ENCODE measurements at regions not wholly inside any gene's neighbourhood (a gene's known extent, or its start where the extent isn't known, plus 50 kb on each side); places are given as distances from the start of the nearest gene placed in this dataset.
"Not testable (repeated sequence)": the region's sequence is repeated elsewhere in the genome, so short reads cannot be mapped to it uniquely, and the experiment has no call there.

DNA sequence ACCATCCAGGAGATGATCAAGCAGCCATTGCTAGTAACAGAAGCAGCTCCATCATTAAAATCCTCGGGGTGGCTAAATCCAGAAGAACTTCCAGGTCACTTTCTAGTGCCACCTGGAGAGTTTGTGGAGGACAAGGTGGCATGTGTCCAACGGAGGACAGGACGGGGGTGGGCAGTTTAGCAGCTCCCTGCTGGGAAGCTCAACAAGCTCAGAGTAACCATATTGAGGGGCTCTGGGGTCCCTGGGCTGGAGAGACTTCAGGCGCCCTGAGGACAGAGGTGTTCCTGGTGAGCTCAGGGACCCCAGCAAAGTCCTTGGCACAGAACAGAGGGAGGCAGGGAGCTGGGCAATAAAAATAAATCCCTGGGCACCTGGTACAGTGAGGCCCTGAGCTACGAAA is 140.0 kb upstream of the FHL2 start:
- DNase-seq (ENCODE audit: low spot score): no peak

DNA sequence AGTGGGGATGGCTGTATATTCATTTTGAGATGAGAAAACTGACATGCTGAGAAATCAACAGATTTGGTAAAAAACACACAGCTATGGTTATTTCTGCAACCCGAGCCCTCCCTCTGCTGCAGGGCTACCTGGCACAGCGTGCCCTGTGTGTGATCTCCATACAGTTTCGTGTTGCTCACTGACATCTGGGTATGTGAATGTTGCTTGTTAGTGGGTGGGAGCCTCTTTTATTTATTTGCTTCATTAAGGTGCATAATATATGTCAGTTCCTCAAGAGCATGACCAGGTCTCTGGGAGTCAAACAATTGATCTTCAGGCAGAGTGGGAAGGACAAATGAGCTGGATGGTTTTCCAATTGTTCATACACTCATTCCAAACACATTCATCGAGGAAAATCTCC is 139.1 kb upstream of the FHL2 start:
- DNase-seq (ENCODE audit: low spot score): no peak

DNA sequence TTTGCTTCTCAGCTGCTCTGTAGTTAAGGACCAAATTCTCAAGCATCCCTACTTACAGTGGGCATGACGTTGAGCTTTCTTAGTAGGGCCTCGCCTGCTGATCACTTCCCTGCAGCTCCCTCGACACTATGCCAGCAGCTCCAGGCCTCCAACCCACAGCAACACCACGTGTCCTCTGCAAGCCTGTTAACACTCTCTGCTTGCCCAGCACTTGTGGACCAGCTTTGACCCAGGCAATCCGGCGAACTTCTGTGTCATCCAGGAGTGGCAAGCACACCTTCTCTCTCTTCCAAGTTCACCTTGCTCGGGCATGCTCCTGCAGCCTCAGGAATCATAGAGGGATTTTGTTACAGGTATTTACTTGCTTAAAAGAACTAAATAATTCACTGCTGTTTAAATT is 138.6 kb upstream of the FHL2 start:
- no peak for DNase-seq (ENCODE audit: low spot score)

DNA sequence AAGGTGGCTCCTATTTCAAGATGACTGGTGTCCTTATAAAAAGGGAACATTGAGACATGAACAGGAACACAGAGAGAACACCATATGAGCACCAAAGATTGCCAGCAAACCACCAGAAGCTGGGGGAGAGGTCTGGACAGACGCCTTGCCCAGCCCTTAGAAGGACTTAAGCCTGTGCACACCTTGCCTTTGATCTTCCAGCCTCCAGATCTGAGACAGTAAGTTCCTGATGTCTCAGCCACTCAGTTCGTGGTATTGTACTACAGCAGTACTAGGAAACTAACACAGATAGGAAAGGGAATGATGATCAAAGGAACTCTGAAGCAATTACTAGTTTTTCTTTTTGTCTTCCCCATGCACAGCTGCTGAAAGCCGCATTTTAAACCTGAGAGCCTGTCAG is 137.3 kb upstream of the FHL2 start:
- DNase-seq (ENCODE audit: low spot score): no peak

DNA sequence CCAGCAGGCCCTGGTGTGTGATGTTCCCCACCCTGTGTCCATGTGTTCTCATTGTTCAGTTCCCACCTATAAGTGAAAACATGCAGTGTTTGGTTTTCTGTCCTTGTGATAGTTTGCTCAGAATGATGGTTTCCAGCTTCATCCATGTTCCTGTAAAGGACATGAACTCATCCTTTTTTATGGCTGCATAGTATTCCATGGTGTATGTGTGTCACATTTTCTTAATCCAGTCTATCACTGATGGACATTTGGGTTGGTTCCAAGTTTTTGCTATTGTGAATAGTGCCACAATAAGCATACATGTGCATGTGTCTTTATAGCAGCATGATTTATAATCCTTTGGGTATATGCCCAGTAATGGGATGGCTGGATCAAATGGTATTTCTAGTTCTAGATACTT is 130.4 kb upstream of the FHL2 start:
- DNase-seq (ENCODE audit: low spot score): not testable (repeated sequence)

DNA sequence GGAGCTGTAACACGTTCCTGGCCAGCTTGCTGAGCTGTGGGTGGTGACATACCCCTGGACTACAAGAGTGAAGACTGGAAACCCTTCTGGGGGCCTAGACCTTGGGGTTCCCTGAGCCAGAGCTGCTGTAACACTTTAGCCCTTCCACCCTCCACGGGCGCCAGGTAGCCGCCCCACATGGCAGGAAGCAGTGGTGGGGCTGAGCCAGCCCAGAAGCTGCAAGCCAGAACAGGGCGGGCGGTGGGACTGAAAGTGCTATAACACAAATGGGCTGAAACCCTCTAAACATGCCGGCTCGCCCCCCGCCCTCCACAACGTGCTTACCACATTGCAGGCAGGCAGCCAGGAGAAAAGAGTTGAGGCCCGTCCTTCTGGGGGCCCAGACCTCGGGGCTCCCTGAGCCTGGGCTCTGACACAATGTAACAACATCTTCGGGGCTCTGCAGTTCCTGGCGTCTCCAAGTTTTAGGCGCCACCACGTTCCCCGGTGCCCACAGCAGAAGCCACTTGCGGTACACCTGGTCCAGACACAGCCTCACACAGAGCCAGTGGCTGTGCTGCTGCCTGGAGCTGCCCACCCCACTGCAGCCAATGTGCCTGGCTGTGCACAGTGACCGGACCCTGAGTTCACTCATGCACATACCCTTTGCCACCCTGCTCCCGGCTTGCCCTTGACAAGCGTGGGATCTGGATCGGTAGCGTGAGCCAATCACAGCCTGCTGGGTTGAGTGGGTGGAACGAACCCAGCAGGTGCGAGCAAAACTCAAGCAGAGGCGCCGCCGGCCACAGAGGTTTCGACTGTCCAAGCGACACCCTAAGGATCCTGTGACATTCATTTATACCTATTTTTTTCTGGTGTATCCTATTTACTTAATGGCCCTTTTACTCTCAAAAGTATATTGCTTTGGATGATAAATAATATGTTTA is 127.4 kb upstream of the FHL2 start:
- no peak for DNase-seq (ENCODE audit: low spot score)

DNA sequence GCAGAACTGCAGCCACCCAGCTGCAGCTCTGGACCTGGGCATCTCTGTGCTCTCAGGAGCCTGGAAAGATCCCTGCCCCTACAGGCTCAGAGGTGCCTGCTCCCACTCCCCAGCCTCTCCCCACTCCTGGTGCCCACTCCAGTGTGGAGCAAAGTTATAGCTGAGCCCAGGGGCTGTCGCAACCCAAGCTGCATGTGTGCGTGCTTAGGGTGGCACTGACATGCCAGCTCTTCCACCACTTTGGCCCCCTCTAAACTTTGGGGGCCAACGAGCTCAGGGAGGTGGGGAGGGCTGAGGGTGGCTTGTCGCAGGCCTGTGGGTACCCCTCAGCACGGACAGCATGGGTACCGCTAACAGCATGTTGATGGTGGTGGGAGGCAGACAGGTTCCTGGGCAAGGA is 126.3 kb upstream of the FHL2 start:
- DNase-seq (ENCODE audit: low spot score): no peak

DNA sequence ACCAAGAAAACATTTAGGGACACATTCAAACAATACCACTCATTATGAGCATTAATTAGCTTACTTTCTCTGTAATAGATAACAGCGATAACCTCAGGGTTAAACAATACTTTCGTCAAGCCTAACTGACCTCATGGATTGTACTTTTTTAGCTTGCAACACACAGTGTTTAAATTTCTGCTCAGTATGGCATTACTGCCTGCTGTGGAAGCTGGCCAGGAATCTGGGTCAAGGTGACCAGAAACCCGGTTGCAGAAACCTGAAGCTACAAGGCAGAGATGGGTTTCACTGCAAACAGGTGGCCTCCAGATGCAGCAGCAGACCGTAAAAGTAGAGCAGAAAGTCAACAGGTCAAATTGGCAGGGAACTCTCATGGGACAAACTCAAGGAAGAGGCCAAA is 123.8 kb upstream of the FHL2 start:
- no peak for DNase-seq (ENCODE audit: low spot score)

DNA sequence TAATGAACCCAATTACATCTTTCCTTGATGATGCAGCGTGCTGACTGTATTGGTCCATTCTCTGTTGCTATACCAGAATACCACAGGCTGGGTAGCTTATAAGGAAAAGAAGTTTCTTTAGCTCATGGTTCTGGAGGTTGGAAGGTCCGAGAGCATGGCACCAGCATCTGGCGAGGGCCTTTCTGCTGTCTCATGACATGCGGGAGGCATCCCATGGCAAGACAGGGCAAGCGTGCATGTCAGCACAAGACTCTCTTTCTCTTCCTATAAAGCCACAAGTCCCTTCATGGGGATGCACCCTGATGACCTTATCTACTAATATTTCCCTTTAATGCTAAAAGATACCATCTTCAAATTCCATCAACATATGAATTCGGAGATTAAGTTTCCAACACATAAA is 122.8 kb upstream of the FHL2 start:
- DNase-seq (ENCODE audit: low spot score): no peak

DNA sequence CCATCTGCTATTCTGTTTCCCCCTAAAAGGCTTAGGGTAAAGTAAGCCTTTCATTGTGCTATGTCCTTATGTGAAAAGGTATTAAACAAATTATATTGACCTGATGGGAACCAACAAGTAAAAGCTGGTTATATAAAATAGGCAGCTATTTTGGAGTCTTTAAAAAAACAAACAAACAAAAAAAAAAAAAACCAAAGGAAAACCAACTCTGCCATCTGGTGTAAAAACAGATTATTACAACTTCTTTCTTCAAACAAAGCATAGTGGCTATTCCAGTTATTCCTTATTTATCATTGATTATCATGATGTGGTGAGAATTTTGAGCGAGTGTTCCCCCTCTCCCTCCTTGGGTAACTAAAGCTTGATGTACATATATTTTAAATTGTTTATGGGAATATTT is 122.3 kb upstream of the FHL2 start:
- DNase-seq (ENCODE audit: low spot score): peak; percentile 38

DNA sequence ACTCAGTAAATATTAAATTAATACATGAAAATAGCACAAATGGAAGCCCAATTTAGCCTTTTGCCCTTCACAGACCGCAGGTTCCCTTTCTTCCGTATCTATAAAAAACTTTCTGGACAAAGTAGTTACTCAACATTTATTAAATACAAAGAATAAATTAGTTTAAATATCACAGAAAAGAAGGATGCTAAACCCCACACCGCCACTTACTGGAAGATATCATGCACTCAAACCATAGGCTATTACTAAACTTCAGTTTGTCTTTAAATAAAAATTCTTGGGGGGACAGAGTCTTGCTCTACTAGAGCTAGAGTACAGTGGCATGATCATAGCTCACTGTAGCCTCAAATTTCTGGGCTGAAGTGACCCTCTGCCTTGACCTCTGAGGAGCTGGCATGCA is 120.7 kb upstream of the FHL2 start:
- DNase-seq (ENCODE audit: low spot score): no peak

DNA sequence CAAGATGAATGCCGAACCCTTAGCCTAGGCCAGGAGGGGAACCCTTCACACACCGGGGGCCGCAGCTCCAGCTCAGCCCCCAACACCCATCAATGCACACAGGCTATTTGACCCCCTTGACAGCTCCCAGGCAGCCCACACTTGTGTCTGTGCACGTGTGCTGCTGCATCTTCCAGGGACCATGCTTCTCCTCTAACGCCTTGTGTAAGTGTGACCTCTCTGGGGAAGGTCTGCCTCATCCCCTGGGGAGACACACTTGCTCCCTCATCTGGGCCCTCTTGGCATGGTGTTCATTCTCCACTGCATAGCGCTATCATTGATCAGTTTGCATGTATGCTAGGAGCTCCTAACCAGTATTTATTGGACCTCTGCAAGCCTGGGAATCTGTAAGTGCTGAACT is 120.0 kb upstream of the FHL2 start:
- peak; percentile 49 for DNase-seq (ENCODE audit: low spot score)

DNA sequence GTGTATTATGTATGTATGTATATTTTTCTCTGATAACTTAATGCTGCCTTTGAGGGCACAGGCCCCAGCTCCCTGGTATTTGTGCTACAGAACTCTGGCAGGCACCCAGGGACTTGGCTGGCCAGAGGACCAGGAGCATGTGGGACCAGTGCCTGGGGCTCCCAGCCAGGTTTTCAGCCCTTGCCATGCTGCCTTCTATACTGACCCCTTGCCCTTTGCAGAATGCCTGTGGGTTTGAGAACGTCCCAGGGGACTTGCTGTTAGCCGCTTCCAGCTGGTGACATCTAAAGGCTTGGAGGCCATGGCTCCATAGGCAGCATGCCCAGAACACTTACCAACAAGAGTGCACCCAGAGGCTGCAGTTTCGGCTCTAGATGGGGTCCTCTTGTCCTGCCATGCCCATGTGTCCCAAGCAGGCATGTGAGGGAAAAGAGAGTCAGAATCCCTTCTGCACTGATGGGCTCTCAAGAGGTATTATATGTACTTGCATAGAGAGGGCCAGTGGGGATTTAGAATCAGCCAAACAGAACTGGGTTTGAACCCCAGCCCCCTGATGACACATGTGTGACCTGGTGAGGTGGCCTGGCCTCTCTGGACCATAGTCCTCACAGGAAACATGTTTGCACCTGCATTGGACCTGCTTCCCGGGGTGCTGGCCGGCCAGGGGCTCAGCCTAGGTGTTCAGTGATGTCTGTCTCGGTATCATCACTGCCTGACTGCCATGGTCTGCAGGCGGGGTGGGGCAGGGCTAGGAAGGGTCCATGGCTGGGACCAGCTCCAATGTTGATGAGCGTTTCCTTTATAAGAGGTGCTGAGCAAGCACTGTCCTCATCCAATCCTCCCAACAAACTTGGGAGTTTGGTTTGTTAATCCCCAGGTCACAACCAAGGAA is 119.2 kb upstream of the FHL2 start:
- DNase-seq (ENCODE audit: low spot score): peak; percentile 40

DNA sequence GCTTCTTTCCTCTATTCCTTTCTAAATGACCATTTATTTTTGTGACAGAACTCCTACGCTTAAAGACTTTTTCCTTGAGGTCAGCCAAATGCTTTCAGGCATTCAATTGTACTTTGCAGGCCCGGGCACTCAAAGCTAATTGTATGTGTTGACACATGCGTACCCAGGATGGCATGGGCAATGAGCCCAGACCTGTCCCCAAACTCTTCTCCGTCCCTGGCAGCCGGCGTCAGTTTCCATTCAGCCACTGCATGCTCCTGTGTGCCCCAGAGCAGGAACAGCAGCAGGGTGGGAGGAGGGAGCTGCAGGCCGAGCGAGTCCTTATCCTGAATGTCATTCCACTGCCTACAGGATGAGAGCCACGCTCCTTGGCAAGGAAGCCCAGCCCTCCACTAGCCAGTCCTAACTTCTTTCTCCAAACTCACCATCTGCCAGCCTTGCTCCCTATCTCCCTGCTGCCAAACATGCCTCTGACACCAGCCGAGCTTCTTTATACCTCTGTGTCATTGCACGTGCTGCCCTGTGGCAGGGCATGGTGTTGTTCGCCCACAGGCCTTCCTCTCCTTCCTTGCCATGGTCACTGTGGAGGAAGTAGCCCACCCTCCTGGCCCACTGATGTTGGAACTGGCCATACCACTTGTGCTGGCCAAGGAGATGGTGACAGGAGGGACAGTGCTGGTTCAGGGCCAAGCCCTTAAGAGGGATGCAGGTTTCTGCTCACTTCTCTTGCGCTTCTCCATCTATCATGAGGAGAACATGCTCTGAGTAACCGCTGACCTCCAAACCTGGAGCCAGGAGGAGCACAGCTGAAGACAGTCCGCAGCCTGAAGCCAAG is 116.9 kb upstream of the FHL2 start:
- DNase-seq (ENCODE audit: low spot score): no peak

DNA sequence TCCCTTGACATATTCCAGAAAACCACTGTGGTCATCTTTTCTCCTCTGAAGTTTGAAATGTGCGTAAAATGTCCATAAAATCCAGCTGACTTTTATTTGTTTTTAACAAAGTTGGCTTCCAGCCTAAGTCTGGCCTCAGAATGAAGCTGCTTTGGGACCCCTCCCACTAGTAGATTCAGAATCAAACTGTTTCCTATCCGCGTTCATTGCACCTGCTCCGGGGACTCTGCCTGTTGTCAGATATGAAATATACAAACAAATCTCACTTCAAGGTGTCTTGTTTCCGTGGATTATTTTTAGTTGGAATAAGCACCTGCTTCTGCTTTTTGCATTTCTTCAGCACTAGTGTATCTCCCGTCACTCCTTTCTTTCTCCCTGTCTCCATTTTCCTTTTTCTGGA is 115.7 kb upstream of the FHL2 start:
- no peak for DNase-seq (ENCODE audit: low spot score)

DNA sequence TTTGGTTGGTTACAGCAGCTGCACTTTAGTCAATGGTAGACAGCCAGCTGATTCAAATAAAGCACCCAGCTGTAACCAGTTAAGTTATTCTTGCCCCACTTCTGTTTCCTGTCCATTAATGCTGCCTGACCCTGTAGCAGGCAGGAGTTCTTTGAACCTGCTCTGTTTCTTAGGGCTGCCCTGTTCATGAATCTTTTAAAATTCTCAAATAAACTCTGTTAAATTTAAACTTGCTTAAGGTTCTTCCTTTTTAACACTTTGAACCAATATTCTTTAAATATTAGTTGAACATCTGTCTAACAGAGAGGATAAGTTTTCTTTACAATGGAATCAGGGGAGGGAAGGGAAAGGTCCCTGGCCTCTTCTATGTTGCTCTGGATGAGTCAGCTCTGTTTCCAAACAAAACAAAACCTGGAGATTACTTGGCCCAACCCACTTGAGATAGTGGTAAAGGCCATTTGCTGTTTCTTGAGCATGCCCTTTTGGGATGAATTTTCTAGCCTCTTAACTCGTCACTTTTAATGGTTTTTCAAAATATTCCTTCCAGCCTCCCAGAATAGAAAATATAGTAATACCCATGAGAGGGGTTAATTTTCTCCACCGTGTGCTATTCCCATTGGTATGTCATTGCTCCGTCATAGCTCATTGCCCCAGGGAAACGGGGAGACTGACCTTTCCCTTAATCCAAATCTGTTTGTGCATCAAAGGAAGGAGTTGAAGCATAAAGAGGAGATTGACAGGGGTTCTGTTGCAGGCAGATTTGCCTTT is 112.1 kb upstream of the FHL2 start:
- no peak for DNase-seq (ENCODE audit: low spot score)

DNA sequence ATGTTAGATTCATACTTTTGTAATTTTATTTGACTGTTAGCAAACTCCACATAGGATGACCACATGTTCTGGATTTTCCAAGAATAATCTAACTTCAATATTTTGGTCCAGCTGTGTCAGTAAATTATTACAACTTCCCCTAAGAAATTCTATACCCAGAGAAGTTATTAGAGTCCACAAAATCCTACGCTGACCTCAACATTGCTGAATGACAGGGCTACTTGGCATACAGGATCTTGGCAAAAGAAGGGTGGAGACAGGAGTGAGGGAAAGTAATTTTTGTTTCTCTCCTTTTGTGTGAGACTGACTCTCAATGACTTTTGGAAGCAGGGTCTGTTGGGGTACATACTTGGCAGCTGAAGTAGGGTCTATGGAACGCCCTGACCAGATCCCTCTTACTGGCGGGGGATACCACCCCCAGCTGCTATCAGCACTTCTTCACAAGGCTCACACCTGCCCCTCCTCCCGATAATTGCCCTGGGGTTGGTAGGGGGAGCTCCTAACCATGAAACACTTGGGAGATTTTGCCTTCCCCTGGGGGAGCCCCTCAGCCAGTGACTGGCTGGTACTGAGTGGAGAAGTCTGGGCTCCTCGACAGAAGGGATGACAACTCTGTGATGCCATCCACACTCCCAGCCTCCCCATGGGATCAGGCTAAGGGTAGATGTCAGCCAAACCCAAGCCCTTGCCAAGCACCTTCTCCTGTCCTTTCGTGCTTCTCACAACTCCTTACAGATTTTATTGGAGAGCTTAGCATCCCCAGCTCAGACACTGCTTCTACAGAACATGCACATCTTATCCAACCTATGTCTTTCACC is 110.6 kb upstream of the FHL2 start:
- no peak for DNase-seq (ENCODE audit: low spot score)

DNA sequence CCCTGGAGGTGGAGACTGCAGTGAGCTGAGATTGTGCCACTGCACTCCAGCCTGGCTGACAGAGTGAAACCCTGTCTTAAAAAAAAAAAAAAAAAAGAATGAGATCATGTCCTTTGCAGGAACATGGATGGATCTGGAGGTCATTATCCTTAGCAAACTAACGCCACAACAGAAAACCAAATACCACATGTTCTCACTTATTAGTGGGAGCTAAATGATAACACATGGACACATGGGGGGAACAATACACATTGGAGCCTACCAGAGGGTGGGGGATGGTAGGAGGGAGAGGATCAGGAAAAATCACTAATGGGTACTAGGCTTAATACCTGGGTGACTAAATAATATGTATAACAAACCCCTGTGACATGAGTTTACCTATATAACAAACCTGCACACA is 108.0 kb upstream of the FHL2 start:
- DNase-seq (ENCODE audit: low spot score): not testable (repeated sequence)

DNA sequence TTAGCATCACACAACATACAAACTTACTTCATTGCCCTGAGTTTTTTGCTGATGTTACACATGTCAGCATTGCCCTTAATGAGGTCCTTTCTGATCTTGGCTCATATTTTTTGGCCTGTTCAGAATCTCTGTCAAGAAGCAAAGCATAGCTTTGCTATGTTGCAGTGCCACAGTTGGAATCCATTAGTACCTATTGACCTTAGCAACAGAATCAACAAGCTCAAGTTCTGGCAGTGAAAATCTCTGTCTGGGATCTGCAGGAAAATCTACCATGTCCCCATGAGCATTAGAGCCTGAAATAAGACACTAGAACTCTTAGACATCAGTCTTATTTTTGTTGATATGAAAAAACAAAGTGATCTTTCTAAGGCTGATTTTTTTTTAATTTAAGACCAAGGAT is 105.6 kb upstream of the FHL2 start:
- no peak for DNase-seq (ENCODE audit: low spot score)
